Caco-2 (cell line): ENCODE measurements at regions not wholly inside any gene's neighbourhood (a gene's known extent, or its start where the extent isn't known, plus 50 kb on each side); places are given as distances from the start of the nearest gene placed in this dataset.

Source experiments
- BruUV-seq: library from RNA; stranded (reverse); fragments of 400-500 nt; replicated peaks from 2 replicates; lab custom pipeline; 2021; lab: Mats Ljungman, UMichigan
- CTCF ChIA-PET: fragments of 300-600 bp; sonication (Branson Sonifier 250); formaldehyde crosslinking; loops from one replicate; lab custom pipeline; 2022; ENCODE audit warnings: antibody characterized with exemption; lab: Charles Lee
- POLR2A ChIA-PET: fragments of 300-600 bp; sonication (Branson Sonifier 250); formaldehyde crosslinking; loops from one replicate; lab custom pipeline; 2022; ENCODE audit warnings: antibody characterized with exemption; lab: Charles Lee
- DNase-seq, 2 experiments: peaks; one replicate each; pipeline versions ENCODE4 v3.0.0 to v3.0.0-alpha.2; 2020 to 2022
- H3K27me3 ChIP-seq: replicated peaks from 2 replicates; pipeline ENCODE4 v1.6.0; 2011; ENCODE audit warnings: low read length; ENCODE audit not compliant: control insufficient read depth, insufficient read depth
- H3K36me3 ChIP-seq: 2 replicates; pipeline ENCODE4 v1.5.1; 2011; ENCODE audit warnings: low read length; ENCODE audit not compliant: control insufficient read depth, insufficient read depth
- H3K4me1 ChIP-seq: fragments of 250-450 bp; sonication (Bioruptor Pico); 2 replicates; pipeline ENCODE4 v1.5.1; 2020; ENCODE audit warnings: mild to moderate bottlenecking
- H3K4me3 ChIP-seq: 2 replicates; pipeline ENCODE4 v1.5.1; 2011; ENCODE audit warnings: low read depth, mild to moderate bottlenecking, control low read depth, low read length
- H3K9me3 ChIP-seq: fragments of 250-450 bp; sonication (Bioruptor Pico); 2 replicates; pipeline ENCODE4 v1.5.1; 2020; ENCODE audit warnings: mild to moderate bottlenecking, moderate library complexity
- H3K27ac Mint-ChIP-seq: one replicate; pipeline ENCODE4 v1.8.0; 2022; ENCODE audit warnings: mixed read lengths; ENCODE audit not compliant: unreplicated experiment
- H3K27me3 Mint-ChIP-seq: one replicate; pipeline ENCODE4 v1.8.0; 2022; ENCODE audit warnings: mixed read lengths; ENCODE audit not compliant: insufficient read depth, unreplicated experiment
- H3K36me3 Mint-ChIP-seq: one replicate; pipeline ENCODE4 v1.8.0; 2022; ENCODE audit warnings: mild to moderate bottlenecking, mixed read lengths; ENCODE audit not compliant: insufficient read depth, unreplicated experiment
- H3K4me1 Mint-ChIP-seq: one replicate; pipeline ENCODE4 v1.8.0; 2022; ENCODE audit warnings: low read depth, mixed read lengths; ENCODE audit not compliant: unreplicated experiment
- H3K4me3 Mint-ChIP-seq: one replicate; pipeline ENCODE4 v1.8.0; 2022; ENCODE audit warnings: mild to moderate bottlenecking, moderate library complexity, mixed read lengths; ENCODE audit not compliant: unreplicated experiment
- H3K9me3 Mint-ChIP-seq: one replicate; pipeline ENCODE4 v1.8.0; 2022; ENCODE audit warnings: mixed read lengths; ENCODE audit not compliant: unreplicated experiment
- CTCF ChIP-seq, 2 experiments: fragments of 200-600 bp in 1 of 2; IDR thresholded peaks; 1 replicate in 1 of 2; 2 replicates in 1 of 2; pipeline versions ENCODE4 v1.5.1 to v1.8.0; 2011 to 2022; ENCODE audit warnings: antibody characterized with exemption in 1 of 2, control low read depth in 1 of 2, inconsistent platforms in 1 of 2, low read depth in 1 of 2, low read length in 1 of 2, mild to moderate bottlenecking in 1 of 2, moderate library complexity in 1 of 2; ENCODE audit not compliant: insufficient read depth in 1 of 2, severe bottlenecking in 1 of 2, unreplicated experiment in 1 of 2
- intact Hi-C: fragments of 100-400 bp; cut with micrococcal nuclease; formaldehyde crosslinking; loops from one replicate; pipeline ENCODE4 v1.10.0; 2022; ENCODE audit not compliant: unreplicated experiment

- H3K27ac Mint-ChIP-seq = no peak overlapping the region
- H3K27me3 Mint-ChIP-seq = peaks cover 4% of the 10 kb centered on the region
- no peak overlapping the region for H3K4me3 Mint-ChIP-seq
- Histone ChIP-seq H3K36me3 (no peaks in the 10 kb centered on the region), H3K4me3 (no peak overlapping the region), H3K9me3 (no peaks in the 10 kb centered on the region; the same call in 1 of the 2 replicates), H3K4me1 (no peaks in the 10 kb centered on the region), H3K27me3 (no peaks in the 10 kb centered on the region)
- no peak for DNase-seq
- H3K36me3 Mint-ChIP-seq = no peaks in the 10 kb centered on the region
- H3K9me3 Mint-ChIP-seq = peaks cover 18% of the 10 kb centered on the region
- ChIA-PET POLR2A (no interaction called here), CTCF (no interaction called here)
- intact Hi-C loops = no loop called here
- no TSS peak for BruUV-seq
- no peak for TF ChIP-seq CTCF (IDR thresholded peaks at IDR 0.05; ENCODE audit: insufficient read depth in 1 of 2, low read depth in 1 of 2, low read length in 1 of 2, severe bottlenecking in 1 of 2, unreplicated experiment in 1 of 2)
- no peaks in the 10 kb centered on the region for H3K4me1 Mint-ChIP-seq
These were observed 871.1 kb downstream of the UQCRFS1 start for GRCh38 chr19:28341810-28342350.

- no peaks in the 10 kb centered on the region for H3K4me1 Mint-ChIP-seq
- TF ChIP-seq CTCF (IDR thresholded peaks at IDR 0.05; ENCODE audit: insufficient read depth in 1 of 2, low read depth in 1 of 2, low read length in 1 of 2, severe bottlenecking in 1 of 2, unreplicated experiment in 1 of 2) = no peak
- Histone ChIP-seq H3K4me1 (no peaks in the 10 kb centered on the region), H3K4me3 (no peak overlapping the region), H3K36me3 (no peaks in the 10 kb centered on the region), H3K27me3 (no peaks in the 10 kb centered on the region), H3K9me3 (peaks cover 5% of the 10 kb centered on the region; the same call in 1 of the 2 replicates)
- no peak overlapping the region for H3K27ac Mint-ChIP-seq
- no TSS peak for BruUV-seq
- peaks cover 34% of the 10 kb centered on the region for H3K9me3 Mint-ChIP-seq
- no peaks in the 10 kb centered on the region for H3K27me3 Mint-ChIP-seq
- intact Hi-C loops = no loop called here
- DNase-seq = no peak
- CTCF ChIA-PET = no interaction called here
- POLR2A ChIA-PET = no interaction called here
- no peak overlapping the region for H3K4me3 Mint-ChIP-seq
- no peaks in the 10 kb centered on the region for H3K36me3 Mint-ChIP-seq
These were observed 878.5 kb downstream of the UQCRFS1 start for GRCh38 chr19:28334419-28334818.

GRCh38 chr19:28333909-28334308 is 879.0 kb downstream of the UQCRFS1 start:
- no peak for DNase-seq
- H3K4me1 ChIP-seq = no peaks in the 10 kb centered on the region
- no peaks in the 10 kb centered on the region for H3K4me1 Mint-ChIP-seq
- no TSS peak for BruUV-seq
- H3K4me3 ChIP-seq = no peak overlapping the region
- no peaks in the 10 kb centered on the region for H3K27me3 Mint-ChIP-seq
- no peaks in the 10 kb centered on the region for H3K36me3 Mint-ChIP-seq
- no peak overlapping the region for H3K27ac Mint-ChIP-seq
- TF ChIP-seq CTCF (IDR thresholded peaks at IDR 0.05; ENCODE audit: insufficient read depth in 1 of 2, low read depth in 1 of 2, low read length in 1 of 2, severe bottlenecking in 1 of 2, unreplicated experiment in 1 of 2) = no peak
- ChIA-PET POLR2A (no interaction called here), CTCF (no interaction called here)
- H3K36me3 ChIP-seq = no peaks in the 10 kb centered on the region
- H3K27me3 ChIP-seq = no peaks in the 10 kb centered on the region
- peaks cover 34% of the 10 kb centered on the region for H3K9me3 Mint-ChIP-seq
- intact Hi-C loops = no loop called here
- H3K4me3 Mint-ChIP-seq = no peak overlapping the region
- peaks cover 5% of the 10 kb centered on the region; the same call in 1 of the 2 replicates for H3K9me3 ChIP-seq
